GM18907 (cell line): ENCODE measurements at regions not wholly inside any gene's neighbourhood (a gene's known extent, or its start where the extent isn't known, plus 50 kb on each side); places are given as distances from the start of the nearest gene placed in this dataset.
"Not testable (repeated sequence)": the region's sequence is repeated elsewhere in the genome, so short reads cannot be mapped to it uniquely, and the experiment has no call there.

ENCODE experiments used
- ATAC-seq: cut with Tn5 transposase; IDR thresholded peaks from one replicate; pipeline ENCODE4 v1.9.1; 2021; ENCODE audit warnings: mild to moderate bottlenecking, moderate library complexity; ENCODE audit not compliant: unreplicated experiment

- ATAC-seq: no peak
These were observed 51.2 kb upstream of the RDX start for GRCh38 chr11:110347660-110348059.

DNA sequence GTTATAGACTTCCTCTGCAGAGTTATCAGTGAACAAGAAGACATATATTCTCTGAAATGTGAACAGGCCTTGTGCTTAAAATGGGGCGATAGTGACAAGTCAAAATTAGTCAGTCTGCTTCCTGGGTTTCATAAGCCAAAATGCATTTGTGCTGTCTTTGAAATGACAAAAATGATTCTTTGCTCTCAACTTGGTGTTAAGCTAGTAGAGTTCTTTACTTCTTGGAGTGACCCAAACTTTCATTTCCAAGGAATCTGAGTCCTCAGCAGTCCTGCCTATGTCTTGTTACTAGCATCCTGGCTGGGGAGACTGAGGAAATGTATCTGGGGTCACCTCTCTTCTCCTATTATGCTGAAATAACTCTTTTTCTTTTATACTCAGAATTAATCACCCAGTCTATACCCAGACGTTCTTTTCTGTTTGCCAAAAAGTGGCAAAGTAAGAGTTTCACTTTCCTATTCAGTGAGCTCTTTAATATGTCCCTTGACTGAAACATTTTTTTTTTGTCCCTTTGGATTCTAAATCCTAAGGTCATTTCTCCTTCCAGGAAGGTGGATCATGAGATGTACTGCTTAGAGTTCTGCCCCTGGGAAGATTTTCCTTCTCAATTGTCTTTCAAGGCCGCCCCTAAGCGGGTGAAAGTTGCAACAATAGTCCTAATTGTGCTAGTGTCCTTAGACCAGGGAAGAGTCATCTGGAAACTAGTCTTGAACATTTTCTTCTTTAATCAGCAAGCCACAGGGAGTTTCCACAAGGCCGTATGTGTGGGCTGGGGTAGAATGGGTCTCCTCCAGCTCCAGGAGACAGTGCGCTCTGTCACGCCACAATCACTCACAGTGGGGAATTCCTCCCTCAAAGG lies 53.0 kb upstream of the RDX start:
- ATAC-seq: peak; percentile 88

DNA sequence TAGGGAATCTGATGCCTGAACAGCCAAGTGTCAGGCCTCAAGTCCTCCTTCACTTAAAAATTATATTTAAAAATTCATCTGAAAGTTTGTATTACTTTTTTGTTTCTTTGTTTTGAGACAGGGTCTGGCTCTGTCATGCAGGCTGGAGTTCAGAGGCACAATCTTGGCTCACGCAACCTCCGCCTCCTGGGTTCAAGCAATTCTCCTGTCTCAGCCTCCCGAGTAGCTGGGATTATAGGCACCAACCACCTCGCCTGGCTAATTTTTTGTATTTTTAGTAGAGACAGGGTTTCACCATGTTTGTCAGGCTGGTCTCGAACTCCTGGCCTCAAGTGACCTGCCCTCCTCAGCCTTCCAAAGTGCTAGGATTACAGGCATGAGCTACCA lies 53.6 kb upstream of the RDX start:
- not testable (repeated sequence) for ATAC-seq

GRCh38 chr11:110355011-110355744 lies 58.8 kb upstream of the RDX start:
- ATAC-seq: no peak

GRCh38 chr11:110356762-110357671 lies 60.6 kb upstream of the RDX start:
- ATAC-seq: no peak

DNA sequence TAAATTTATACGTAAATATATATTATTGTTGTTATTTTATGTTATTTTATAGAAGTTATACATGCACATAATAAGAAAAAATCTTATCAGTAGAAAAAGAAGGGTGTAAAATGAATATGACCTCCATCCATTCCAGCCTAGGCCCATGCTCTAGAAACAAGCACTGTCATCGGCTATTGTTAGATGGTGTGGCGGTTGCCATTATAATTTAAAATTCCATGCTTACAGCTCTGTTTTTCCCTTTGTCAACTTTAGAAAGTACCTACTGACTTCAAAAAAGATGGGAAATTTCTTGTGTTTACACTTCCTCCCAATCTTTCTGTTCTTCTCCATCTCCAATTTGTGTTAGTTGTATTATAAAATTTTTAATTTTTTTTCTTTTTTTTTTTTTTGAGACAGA lies 61.9 kb upstream of the RDX start:
- ATAC-seq: no peak

GRCh38 chr11:110360781-110361408 lies 64.5 kb upstream of the RDX start:
- ATAC-seq: not testable (repeated sequence)

DNA sequence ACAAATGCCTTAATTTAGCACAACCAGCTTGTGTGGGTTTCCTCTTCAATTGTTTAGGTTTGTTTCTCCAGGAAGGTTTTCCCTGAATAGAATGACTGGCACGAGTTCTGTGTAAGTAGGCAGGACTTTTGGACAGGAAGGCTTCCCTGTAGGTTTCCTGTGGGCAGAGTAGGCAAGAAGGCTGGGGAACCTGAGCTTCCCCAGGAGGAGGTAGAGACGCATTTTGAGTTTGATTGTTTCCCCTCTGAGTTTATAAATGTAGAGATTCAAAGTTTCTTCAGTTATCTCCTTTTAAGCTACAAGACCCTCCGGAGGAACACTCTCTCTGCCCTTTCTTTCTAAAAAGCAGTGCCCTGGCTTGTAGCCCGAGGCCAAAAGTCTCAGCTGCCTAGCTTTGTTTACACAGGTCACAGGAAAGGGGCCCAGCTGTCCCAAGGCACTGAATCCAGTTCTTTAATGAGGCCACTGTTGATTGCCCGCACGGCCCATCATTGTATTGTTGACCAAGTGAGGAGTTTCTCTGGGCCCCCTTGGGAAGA lies 66.6 kb upstream of the RDX start:
- no peak for ATAC-seq

DNA sequence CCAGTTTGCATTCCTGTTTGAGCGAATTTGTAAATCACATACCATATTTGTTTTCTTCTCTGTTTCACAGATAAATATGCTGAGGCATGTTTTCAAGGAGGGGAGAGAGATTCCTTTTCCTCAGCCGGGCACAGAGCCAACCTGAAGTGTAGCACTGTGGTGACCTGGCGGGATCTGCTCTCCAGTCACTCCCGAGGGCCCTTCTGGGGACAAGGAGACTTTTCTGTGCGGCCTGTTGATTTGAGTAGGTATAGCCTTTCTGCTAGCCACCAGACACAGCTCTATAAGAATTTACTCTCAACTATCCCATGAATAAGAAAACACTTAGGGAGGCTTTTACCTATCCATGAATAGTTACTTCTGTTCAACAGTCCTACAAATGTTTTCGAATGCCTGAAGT lies 63.5 kb upstream of the FDX1 start:
- no peak for ATAC-seq

- ATAC-seq: no peak
These were observed 62.2 kb upstream of the FDX1 start for GRCh38 chr11:110367571-110367970.

DNA sequence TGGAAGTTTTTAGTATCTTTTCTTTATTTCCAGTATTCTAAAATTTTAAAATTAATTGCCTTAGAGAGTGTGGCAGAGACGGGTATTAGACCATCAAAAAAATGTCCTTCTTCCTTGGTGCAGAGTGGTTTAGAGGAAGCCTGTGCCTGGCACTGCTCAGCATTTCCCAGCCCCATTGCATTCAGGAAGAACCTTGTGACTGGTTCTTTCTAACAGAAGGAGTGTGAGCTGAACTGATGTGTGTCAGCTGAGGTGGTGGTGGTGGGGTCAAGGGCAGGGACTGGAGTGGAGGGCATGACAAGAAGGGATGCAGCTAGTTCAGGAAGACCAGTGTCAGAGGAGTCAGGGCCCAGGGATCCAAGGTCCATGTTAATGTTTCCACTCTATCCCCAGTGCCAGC lies 58.7 kb upstream of the FDX1 start:
- no peak for ATAC-seq

GRCh38 chr11:110373051-110373702 lies 56.6 kb upstream of the FDX1 start:
- ATAC-seq: peak; percentile 86

DNA sequence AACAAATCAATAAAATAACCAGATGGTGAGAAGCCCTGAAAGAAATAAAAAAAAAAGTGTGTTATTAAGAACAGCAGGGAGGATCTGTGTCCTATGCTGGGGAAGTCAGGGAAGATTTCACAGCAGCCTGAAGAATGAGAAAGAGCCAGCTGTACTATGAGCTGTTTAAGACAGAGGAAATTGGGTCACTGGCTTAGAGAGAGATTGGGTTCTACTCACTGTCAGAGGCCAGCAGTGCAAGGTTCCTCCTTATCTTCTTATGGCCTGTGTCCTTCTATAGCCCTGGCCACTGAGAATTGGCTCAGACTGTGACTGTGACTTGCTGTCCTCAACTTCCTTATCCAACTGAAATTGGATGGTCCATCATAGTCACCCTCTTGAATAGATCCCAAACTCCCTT lies 54.8 kb upstream of the FDX1 start:
- ATAC-seq: no peak

DNA sequence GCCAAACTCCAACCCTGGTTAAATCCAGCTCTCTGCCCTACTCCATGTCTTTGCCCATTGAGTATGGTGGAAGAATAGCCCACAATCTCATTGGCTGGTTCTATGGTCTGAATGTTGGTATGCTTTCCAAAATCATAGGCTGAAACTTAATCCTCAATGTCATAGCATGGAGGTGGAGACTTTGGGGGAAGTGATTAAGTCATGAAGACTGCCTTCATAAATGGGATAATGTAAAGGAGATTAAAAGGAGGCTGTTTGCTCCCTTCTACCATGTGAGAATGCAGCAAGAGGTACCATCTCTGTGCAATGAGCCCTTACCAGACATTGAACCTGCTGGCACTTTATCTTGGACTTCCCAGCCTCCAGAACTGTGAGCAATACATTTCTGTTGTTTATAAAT lies 54.4 kb upstream of the FDX1 start:
- ATAC-seq: no peak

- ATAC-seq: no peak
These were observed 53.7 kb upstream of the FDX1 start for GRCh38 chr11:110376021-110376420.

- peak; percentile 41 for ATAC-seq
These were observed 52.9 kb upstream of the FDX1 start for GRCh38 chr11:110376711-110377324.

DNA sequence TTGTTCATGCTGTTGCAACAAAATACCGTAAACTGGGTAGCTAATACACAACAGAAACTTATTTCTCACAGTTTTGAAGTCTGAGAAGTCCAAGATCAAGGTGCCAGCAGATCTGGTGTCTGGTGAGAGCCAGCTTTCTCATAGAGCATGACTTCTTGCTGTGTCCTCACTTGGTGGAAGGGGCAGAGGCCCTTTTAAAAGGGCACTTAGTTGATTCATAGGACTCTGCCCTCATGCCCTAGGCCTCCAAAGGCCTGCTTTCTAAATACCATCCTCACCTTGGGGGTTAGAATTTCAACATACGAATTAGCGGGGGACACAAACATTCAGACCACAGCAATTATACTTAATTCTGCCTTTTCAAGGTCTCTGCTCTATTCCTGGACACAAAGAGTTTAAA lies 52.3 kb upstream of the FDX1 start:
- no peak for ATAC-seq

DNA sequence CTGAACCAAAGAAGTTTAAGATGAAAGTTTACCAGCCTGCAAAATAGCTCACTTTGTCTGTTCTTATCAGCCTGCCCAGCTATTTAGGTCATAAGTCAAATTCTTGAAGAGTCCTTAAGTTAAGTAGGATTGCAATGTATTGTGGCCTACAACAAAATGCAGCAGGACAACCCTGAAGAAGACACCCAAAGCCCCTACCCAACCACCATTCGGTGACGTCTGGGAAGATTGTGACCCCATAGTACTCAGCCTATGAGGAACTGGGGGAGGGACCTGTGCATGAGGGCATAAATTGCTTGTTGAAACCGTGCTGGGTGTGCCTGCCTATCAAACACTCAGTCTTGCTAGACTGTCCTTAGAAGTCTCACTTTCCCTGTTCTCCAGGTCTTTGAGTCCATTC lies 50.5 kb upstream of the FDX1 start:
- ATAC-seq: no peak

GRCh38 chr11:110379936-110380335 lies 49.8 kb upstream of the FDX1 start:
- ATAC-seq: no peak
